Loucy (cell line): ENCODE measurements at regions not wholly inside any gene's neighbourhood (a gene's known extent, or its start where the extent isn't known, plus 50 kb on each side); places are given as distances from the start of the nearest gene placed in this dataset.

Experiments used
- H2AFZ ChIP-seq: fragments of 200-600 bp; sonication (generic); 2 replicates; pipeline ENCODE4 v1.6.0; 2016; ENCODE audit warnings: antibody characterized with exemption, mild to moderate bottlenecking, low read length, moderate library complexity
- H3F3A ChIP-seq: fragments of 200-600 bp; 2 replicates; pipeline ENCODE4 v1.6.0; 2016; ENCODE audit warnings: antibody characterized with exemption, low read depth, mild to moderate bottlenecking
- H3K27me3 ChIP-seq: fragments of 200-600 bp; sonication (generic); 2 replicates; pipeline ENCODE4 v1.6.1; 2014; ENCODE audit warnings: low read length, mild to moderate bottlenecking; ENCODE audit not compliant: insufficient read depth, poor library complexity, severe bottlenecking
- H3K36me3 ChIP-seq: fragments of 200-600 bp; sonication (generic); 2 replicates; pipeline ENCODE4 v1.6.1; 2016; ENCODE audit warnings: low read length; ENCODE audit not compliant: insufficient read depth
- H3K4me1 ChIP-seq: fragments of 200-600 bp; sonication (generic); 2 replicates; pipeline ENCODE4 v1.5.1; 2014; ENCODE audit warnings: low read length, mild to moderate bottlenecking; ENCODE audit not compliant: insufficient read depth, poor library complexity, severe bottlenecking
- H3K4me2 ChIP-seq: fragments of 200-600 bp; sonication (generic); 2 replicates; pipeline ENCODE4 v1.6.0; 2014; ENCODE audit warnings: antibody characterized with exemption, low read length, low read depth, mild to moderate bottlenecking; ENCODE audit not compliant: poor library complexity, severe bottlenecking
- H3K4me3 ChIP-seq: fragments of 200-600 bp; sonication (generic); 2 replicates; pipeline ENCODE4 v1.5.1; 2014; ENCODE audit warnings: low read length, mild to moderate bottlenecking, mixed read lengths; ENCODE audit not compliant: poor library complexity, severe bottlenecking
- H3K79me2 ChIP-seq: fragments of 200-600 bp; sonication (generic); 2 replicates; pipeline ENCODE4 v1.6.1; 2014; ENCODE audit warnings: low read length; ENCODE audit not compliant: insufficient read depth
- H3K9ac ChIP-seq: fragments of 200-600 bp; sonication (generic); 2 replicates; pipeline ENCODE4 v1.6.0; 2014; ENCODE audit warnings: mild to moderate bottlenecking, low read depth, low read length, moderate library complexity; ENCODE audit not compliant: poor library complexity, severe bottlenecking
- H3K9me2 ChIP-seq: fragments of 200-600 bp; sonication (generic); replicated peaks from 2 replicates; pipeline ENCODE4 v1.6.1; 2016; ENCODE audit warnings: low read depth, low read length, mixed read lengths
- H3K9me3 ChIP-seq: fragments of 200-600 bp; sonication (generic); 2 replicates; pipeline ENCODE4 v1.6.1; 2014; ENCODE audit warnings: mild to moderate bottlenecking, antibody characterized with exemption, low read length, low read depth; ENCODE audit not compliant: insufficient read depth
- H4K20me1 ChIP-seq: fragments of 200-600 bp; sonication (generic); 2 replicates; pipeline ENCODE4 v1.6.0; 2014; ENCODE audit warnings: antibody characterized with exemption, low read length, mild to moderate bottlenecking; ENCODE audit not compliant: insufficient read depth, poor library complexity, severe bottlenecking
- EZH2phosphoT487 ChIP-seq: fragments of 200-600 bp; IDR thresholded peaks from 2 replicates; pipeline ENCODE4 v1.6.1; 2018; ENCODE audit warnings: antibody characterized with exemption, mild to moderate bottlenecking, moderate library complexity, borderline replicate concordance
- TF ChIP-seq, protein P1 (sequence below): fragments of 200-600 bp; sonication (generic); conservative IDR thresholded peaks from 2 replicates; pipeline ENCODE4 v1.5.1; 2014; ENCODE audit warnings: mild to moderate bottlenecking, antibody characterized with exemption, low read length

GRCh38 chr10:78382047-78382446, 348.4 kb downstream of the RPS24 start:
- no peaks in the 10 kb centered on the region for H3K9me2 ChIP-seq
- no peaks in the 10 kb centered on the region for H3K79me2 ChIP-seq
- H3K36me3 ChIP-seq = no peaks in the 10 kb centered on the region
- no peaks in the 10 kb centered on the region for H4K20me1 ChIP-seq
- no peaks in the 10 kb centered on the region for H3K9me3 ChIP-seq
- H2AFZ ChIP-seq = no peak overlapping the region
- no peak overlapping the region for H3K4me2 ChIP-seq
- no peak overlapping the region for H3K9ac ChIP-seq
- no peaks in the 10 kb centered on the region for H3K27me3 ChIP-seq
- TF ChIP-seq, protein P1, sequence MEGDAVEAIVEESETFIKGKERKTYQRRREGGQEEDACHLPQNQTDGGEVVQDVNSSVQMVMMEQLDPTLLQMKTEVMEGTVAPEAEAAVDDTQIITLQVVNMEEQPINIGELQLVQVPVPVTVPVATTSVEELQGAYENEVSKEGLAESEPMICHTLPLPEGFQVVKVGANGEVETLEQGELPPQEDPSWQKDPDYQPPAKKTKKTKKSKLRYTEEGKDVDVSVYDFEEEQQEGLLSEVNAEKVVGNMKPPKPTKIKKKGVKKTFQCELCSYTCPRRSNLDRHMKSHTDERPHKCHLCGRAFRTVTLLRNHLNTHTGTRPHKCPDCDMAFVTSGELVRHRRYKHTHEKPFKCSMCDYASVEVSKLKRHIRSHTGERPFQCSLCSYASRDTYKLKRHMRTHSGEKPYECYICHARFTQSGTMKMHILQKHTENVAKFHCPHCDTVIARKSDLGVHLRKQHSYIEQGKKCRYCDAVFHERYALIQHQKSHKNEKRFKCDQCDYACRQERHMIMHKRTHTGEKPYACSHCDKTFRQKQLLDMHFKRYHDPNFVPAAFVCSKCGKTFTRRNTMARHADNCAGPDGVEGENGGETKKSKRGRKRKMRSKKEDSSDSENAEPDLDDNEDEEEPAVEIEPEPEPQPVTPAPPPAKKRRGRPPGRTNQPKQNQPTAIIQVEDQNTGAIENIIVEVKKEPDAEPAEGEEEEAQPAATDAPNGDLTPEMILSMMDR = no peak
- no peak for TF ChIP-seq EZH2phosphoT487
- no peaks in the 10 kb centered on the region for H3F3A ChIP-seq
- no peak overlapping the region for H3K4me3 ChIP-seq
- no peaks in the 10 kb centered on the region for H3K4me1 ChIP-seq

DNA sequence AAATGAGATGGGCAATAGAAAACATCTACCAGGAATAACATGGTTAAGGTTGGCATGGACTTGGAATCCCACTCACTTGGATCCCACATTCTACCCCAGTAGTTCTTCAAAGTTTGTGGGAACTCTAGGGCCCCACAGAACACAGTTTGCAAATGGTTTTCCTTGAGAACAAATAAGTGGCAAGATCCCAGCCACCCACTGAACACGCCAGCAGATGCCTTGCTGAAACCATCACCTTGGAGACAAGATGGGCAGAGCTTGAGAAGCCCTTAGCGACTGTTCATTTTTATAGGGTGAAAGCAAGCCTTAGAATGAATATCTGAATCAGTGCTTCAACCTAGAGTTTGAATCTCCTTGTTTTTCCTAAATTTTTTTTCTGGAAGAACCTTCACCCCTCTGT, 349.1 kb downstream of the RPS24 start:
- no peaks in the 10 kb centered on the region for H3K9me3 ChIP-seq
- H3K27me3 ChIP-seq = no peaks in the 10 kb centered on the region
- H3K9ac ChIP-seq = no peak overlapping the region
- H3K79me2 ChIP-seq = no peaks in the 10 kb centered on the region
- no peak overlapping the region for H3K4me3 ChIP-seq
- no peak overlapping the region for H2AFZ ChIP-seq
- no peaks in the 10 kb centered on the region for H3K36me3 ChIP-seq
- TF ChIP-seq, protein P1 = no peak
- no peak for TF ChIP-seq EZH2phosphoT487
- H3K9me2 ChIP-seq = no peaks in the 10 kb centered on the region
- H4K20me1 ChIP-seq = no peaks in the 10 kb centered on the region
- H3K4me1 ChIP-seq = no peaks in the 10 kb centered on the region
- H3K4me2 ChIP-seq = no peak overlapping the region
- no peaks in the 10 kb centered on the region for H3F3A ChIP-seq

DNA sequence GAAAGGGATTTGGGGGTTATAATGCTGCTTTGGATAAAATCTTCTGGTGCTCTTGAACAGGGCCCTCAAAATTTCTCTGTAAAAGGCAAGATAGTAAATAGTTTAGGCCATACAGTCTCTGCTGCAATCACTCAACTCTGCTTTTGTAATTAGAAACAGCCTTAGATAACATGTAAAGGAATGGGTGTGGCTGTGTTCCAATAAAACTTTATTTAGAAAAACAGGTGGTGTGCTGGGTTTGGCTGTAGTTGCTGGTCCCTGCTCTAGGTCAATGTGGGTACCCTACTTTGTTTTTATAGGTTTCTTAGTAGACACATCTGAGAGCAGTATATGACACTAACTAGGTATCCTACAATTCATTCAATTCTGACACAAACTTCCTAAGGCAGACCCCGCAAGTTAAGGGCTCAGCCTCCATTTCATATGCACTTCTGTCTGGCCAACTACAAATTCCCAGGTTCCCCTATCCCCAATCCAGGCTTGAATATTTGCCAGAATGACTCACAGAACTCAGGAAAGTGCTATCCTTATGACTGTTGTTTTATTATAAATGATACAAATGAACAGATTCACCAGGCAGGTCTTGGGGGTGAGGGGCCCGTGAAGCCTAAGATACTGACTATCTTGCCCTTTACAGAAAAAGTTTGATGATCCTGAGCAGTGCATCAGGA, 349.9 kb downstream of the RPS24 start:
- Histone ChIP-seq H3F3A (no peaks in the 10 kb centered on the region), H3K9me3 (no peaks in the 10 kb centered on the region), H3K36me3 (no peaks in the 10 kb centered on the region), H3K27me3 (no peaks in the 10 kb centered on the region), H3K4me3 (no peak overlapping the region), H3K4me2 (no peak overlapping the region), H3K9ac (no peak overlapping the region), H3K79me2 (no peaks in the 10 kb centered on the region), H2AFZ (no peak overlapping the region), H3K4me1 (no peaks in the 10 kb centered on the region), H3K9me2 (no peaks in the 10 kb centered on the region), H4K20me1 (no peaks in the 10 kb centered on the region)
- no peak for TF ChIP-seq EZH2phosphoT487
- TF ChIP-seq, protein P1 = no peak
